Neural progenitor cell (in vitro differentiated cells): ENCODE measurements at regions not wholly inside any gene's neighbourhood (a gene's known extent, or its start where the extent isn't known, plus 50 kb on each side); places are given as distances from the start of the nearest gene placed in this dataset.

Source experiments
- EZH2 ChIP-seq: fragments of 200-600 bp; sonication (generic); IDR thresholded peaks from 2 replicates; pipeline ENCODE4 v1.6.1; 2017; ENCODE audit warnings: antibody characterized with exemption, mild to moderate bottlenecking, moderate library complexity
- EZH2phosphoT487 ChIP-seq: fragments of 200-600 bp; sonication (generic); IDR thresholded peaks from 2 replicates; pipeline ENCODE4 v1.6.1; 2017; ENCODE audit warnings: antibody characterized with exemption
- TF ChIP-seq, protein P1 (sequence below): fragments of 200-600 bp; sonication (generic); IDR thresholded peaks from 2 replicates; pipeline ENCODE4 v1.5.1; 2017; ENCODE audit warnings: antibody characterized with exemption, mild to moderate bottlenecking

DNA sequence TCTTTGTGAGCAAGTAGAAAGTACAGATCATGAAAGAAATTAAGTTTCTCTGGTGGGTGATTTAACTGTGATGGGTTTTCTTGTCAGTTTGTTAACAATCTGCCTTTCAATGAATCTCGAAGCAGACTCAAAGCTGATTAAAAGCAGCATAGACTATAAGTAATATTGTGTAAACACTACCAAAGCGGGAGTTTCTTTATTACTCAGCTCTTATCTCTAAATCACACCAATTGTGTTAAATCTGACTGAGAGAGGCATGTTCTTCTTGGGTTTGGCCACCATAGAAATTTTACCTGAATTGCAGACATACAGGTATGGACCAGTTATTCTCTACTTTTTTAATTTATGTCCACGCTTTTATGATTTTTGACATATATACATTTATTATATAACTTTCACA is 65.2 kb downstream of the DKK1 start:
- TF ChIP-seq, protein P1, sequence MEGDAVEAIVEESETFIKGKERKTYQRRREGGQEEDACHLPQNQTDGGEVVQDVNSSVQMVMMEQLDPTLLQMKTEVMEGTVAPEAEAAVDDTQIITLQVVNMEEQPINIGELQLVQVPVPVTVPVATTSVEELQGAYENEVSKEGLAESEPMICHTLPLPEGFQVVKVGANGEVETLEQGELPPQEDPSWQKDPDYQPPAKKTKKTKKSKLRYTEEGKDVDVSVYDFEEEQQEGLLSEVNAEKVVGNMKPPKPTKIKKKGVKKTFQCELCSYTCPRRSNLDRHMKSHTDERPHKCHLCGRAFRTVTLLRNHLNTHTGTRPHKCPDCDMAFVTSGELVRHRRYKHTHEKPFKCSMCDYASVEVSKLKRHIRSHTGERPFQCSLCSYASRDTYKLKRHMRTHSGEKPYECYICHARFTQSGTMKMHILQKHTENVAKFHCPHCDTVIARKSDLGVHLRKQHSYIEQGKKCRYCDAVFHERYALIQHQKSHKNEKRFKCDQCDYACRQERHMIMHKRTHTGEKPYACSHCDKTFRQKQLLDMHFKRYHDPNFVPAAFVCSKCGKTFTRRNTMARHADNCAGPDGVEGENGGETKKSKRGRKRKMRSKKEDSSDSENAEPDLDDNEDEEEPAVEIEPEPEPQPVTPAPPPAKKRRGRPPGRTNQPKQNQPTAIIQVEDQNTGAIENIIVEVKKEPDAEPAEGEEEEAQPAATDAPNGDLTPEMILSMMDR, result no peak
- no peak for TF ChIP-seq EZH2
- TF ChIP-seq EZH2phosphoT487, result no peak
